ENCODE measurements at regions not wholly inside any gene's neighbourhood (a gene's known extent, or its start where the extent isn't known, plus 50 kb on each side); places are given as distances from the start of the nearest gene placed in this dataset.

- in situ Hi-C loops (cut with HindIII; ENCODE audit: low pct_ligation_motif_present, low sequenced_read_pairs), result no loop called here
- DNase-seq, result no peak
- H3K36me3 ChIP-seq (replicated peaks), result no peaks in the 10 kb centered on the region
- no peaks in the 10 kb centered on the region for H3K27me3 ChIP-seq (replicated peaks)
- no peak for TF ChIP-seq CTCF (IDR thresholded peaks at IDR 0.05; ENCODE audit: low read depth, low read length, missing control alignments)
- H3K27ac ChIP-seq, result no peak overlapping the region
- no peak overlapping the region for H3K4me3 ChIP-seq (ENCODE audit: low read depth, low read length)
These were observed 61.1 kb upstream of the SV2C start for GRCh38 chr5:76021936-76022584.

- peak; percentile 26 for TF ChIP-seq CTCF (IDR thresholded peaks at IDR 0.05; ENCODE audit: low read depth, low read length, missing control alignments)
- Histone ChIP-seq H3K27me3 (replicated peaks) (no peaks in the 10 kb centered on the region), H3K27ac (no peak overlapping the region), H3K36me3 (replicated peaks) (no peaks in the 10 kb centered on the region), H3K4me3 (ENCODE audit: low read depth, low read length) (no peak overlapping the region)
- no peak for DNase-seq
- in situ Hi-C loops (cut with HindIII; ENCODE audit: low pct_ligation_motif_present, low sequenced_read_pairs), result no loop called here
These were observed 66.9 kb upstream of the SV2C start for GRCh38 chr5:76016258-76016657.

- no peak for TF ChIP-seq CTCF (IDR thresholded peaks at IDR 0.05; ENCODE audit: low read depth, low read length, missing control alignments)
- Histone ChIP-seq H3K27ac (no peak overlapping the region), H3K36me3 (replicated peaks) (no peaks in the 10 kb centered on the region), H3K4me3 (ENCODE audit: low read depth, low read length) (no peak overlapping the region), H3K27me3 (replicated peaks) (no peaks in the 10 kb centered on the region)
- in situ Hi-C loops (cut with HindIII; ENCODE audit: low pct_ligation_motif_present, low sequenced_read_pairs), result no loop called here
- no peak for DNase-seq
These were observed 69.2 kb upstream of the SV2C start for GRCh38 chr5:76014005-76014404.

- no peaks in the 10 kb centered on the region for H3K36me3 ChIP-seq (replicated peaks)
- no peak for TF ChIP-seq CTCF (IDR thresholded peaks at IDR 0.05; ENCODE audit: low read depth, low read length, missing control alignments)
- in situ Hi-C loops (cut with HindIII; ENCODE audit: low pct_ligation_motif_present, low sequenced_read_pairs), result no loop called here
- H3K27me3 ChIP-seq (replicated peaks), result no peaks in the 10 kb centered on the region
- DNase-seq, result no peak
- no peak overlapping the region for H3K4me3 ChIP-seq (ENCODE audit: low read depth, low read length)
- no peak overlapping the region for H3K27ac ChIP-seq
These were observed 75.3 kb upstream of the SV2C start for GRCh38 chr5:76007904-76008303.

- DNase-seq, result no peak
- Histone ChIP-seq H3K27ac (no peak overlapping the region), H3K27me3 (replicated peaks) (no peaks in the 10 kb centered on the region), H3K36me3 (replicated peaks) (no peaks in the 10 kb centered on the region), H3K4me3 (ENCODE audit: low read depth, low read length) (no peak overlapping the region)
- no peak for TF ChIP-seq CTCF (IDR thresholded peaks at IDR 0.05; ENCODE audit: low read depth, low read length, missing control alignments)
- in situ Hi-C loops (cut with HindIII; ENCODE audit: low pct_ligation_motif_present, low sequenced_read_pairs), result no loop called here
These were observed 82.6 kb upstream of the SV2C start for GRCh38 chr5:76000582-76000981.
